NCI-H2227 (cell line): ENCODE measurements at regions not wholly inside any gene's neighbourhood (a gene's known extent, or its start where the extent isn't known, plus 50 kb on each side); places are given as distances from the start of the nearest gene placed in this dataset.
A peak's percentile ranks its signal among the peaks of the same experiment; 100 is the strongest.

ENCODE experiments used
- DNase-seq: peaks from one replicate; lab custom pipeline; 2025; ENCODE audit not compliant: unreplicated experiment; lab: John Stamatoyannopoulos, UW

DNA sequence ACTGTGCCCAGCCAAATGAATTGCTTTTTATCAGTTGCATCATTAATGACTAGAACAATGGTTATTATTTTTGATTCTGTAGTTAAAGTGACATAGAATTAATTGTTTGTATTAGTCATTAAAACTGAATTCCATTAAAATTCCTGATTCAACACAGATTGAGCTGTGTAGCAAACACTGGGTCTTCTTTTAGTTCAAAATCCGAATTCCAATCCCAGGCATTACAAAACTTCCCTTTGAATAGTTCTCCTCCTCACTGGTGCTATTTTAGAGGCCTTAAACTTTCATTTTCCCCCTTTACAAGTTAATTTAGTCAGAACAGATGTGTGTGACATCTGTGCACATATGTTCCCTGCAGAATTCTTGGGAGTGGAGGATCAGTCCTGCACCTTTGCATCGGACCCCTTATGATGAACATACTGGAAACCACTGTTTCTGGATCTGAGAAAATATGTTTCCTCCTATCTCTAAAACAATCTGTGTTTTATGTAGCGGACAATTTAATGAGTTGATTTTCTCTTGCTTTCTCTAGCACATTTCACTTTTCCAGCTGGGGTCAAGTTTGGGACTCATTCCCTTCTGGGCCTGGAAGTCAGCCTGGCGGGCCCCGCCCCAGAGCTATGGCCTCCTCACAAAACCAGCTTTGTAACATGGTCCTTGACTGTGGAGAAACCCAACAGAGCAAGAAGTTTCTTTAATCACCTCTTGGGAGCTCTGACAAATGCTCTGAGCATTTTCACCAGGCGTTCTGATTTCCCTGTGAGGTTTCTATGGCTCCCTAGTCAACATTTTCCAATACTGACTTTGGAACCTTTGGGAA is 87.9 kb upstream of the MAMDC2 start:
- no peak for DNase-seq

GRCh38 chr9:69961843-69962242 is 81.8 kb upstream of the MAMDC2 start:
- DNase-seq = no peak

DNA sequence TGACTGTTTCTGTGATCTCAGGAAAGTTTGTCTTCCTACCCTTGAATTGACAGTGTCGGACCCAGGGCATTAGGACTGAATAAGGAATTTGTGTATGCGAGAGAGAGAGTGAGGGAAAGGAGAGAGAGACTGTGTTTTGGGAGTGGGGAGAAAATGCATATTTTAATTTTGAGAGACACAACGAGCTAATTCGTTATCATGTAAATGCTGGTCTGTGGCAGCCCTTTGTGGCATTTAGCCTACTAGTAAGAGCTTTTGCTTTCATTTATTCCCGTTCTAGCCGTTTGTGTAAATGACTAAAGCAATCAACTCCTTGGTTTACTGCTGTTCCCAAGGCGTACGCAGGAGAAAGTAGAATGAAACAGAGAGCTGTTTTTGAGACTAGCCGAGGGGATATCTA is 79.8 kb upstream of the MAMDC2 start:
- no peak for DNase-seq

DNA sequence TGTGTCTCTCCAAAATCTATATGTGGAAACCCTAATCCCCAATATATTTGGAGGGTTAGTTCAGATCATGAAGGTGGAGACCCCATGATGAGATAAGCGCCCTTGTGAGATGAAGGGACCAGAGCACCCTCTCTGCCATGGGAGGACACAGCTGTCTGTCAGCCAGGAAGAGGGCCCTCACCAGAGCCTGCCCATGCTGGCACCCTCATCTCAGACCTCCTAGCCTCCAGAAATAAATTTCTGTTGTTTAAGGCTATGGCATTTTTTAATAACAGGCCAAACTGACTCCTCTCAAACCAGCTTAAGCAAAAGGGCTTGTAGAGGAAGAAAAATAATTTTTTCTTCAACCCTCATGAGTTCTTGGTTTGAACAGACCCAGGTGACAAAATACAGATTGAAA is 79.2 kb upstream of the MAMDC2 start:
- DNase-seq = no peak

GRCh38 chr9:69965416-69966145 is 78.1 kb upstream of the MAMDC2 start:
- DNase-seq = no peak

GRCh38 chr9:69967344-69967743 is 76.3 kb upstream of the MAMDC2 start:
- no peak for DNase-seq

GRCh38 chr9:69970001-69970533 is 73.6 kb upstream of the MAMDC2 start:
- no peak for DNase-seq

DNA sequence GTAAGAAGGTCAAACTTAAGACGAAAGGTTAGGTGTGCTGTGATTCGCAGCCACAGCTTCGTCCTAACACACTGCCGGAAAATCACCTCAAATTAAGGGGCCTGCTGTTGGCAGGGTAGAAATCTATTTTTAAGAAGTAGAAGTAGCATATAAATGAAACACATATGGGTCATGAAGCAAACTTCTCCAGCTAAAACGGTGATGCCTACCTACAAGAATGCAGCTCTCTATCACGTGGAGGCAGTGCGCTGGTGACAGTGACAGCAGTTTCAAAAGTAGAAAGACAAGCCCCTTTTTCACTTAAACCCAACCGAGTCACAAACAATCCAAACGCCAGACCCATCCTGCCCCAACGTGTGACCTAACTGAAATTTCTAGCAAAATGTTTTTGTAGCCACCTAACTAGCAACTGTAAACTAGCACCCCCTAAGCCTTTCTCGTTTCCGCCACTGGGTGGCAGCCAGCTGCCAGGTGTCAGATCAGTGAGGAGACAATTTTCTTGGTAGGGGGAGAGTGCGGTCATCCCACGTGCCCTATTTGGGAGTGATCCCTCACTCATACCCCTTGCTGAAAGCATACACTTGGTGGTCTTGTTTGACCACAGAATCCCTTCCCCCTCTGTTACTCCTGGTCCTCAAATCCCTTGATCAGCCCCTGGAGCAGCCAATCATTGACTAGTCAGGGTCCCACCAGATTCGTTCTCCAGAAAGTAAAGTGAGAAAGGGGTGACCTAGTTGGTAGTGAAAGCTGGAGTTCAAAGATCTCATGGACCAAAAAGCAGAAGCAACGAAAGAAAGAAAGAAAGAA is 71.8 kb upstream of the MAMDC2 start:
- DNase-seq = peak; percentile 66

GRCh38 chr9:69975681-69976080 is 68.0 kb upstream of the MAMDC2 start:
- no peak for DNase-seq

DNA sequence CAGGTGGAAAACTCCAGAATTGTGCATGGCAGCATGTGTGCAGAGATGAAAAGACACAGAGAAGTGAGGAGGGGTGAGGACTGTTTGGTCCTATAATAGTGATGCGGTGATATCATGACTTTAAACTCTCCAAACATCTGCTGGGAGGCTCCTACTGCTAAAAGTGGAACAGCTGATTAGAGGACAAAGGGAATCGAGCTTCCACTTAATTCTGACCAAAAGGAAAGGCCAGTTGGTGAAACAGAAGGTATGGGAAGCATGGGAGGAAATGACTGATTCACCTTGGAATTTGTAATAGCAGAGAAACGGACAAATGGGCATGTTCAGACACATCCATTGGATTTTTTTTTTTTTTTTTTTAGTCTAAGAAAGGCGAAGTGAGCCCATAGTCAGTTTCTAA is 67.5 kb upstream of the MAMDC2 start:
- DNase-seq = no peak

DNA sequence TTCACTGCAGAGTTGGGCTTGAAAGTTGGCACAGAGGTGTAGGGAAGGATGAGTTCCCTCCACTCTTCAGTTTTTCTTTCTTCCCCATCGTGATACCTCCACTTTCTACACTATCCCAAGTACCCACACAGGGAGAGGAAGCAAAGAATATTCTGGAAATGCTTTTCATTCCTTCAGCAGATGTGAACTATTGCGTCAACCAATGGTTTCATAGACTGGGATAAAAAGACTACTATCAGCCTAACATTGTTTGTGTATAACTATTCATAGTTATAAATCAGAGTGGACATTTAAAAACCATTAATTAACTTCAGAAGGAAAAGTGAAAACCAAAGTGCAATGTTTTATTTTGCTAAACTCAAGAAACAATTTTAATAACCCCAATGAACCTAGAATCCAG is 63.6 kb upstream of the MAMDC2 start:
- DNase-seq = no peak

- no peak for DNase-seq
These were observed 63.1 kb upstream of the MAMDC2 start for GRCh38 chr9:69980591-69980990.

GRCh38 chr9:69981686-69982445 is 61.8 kb upstream of the MAMDC2 start:
- peak; percentile 59 for DNase-seq

DNA sequence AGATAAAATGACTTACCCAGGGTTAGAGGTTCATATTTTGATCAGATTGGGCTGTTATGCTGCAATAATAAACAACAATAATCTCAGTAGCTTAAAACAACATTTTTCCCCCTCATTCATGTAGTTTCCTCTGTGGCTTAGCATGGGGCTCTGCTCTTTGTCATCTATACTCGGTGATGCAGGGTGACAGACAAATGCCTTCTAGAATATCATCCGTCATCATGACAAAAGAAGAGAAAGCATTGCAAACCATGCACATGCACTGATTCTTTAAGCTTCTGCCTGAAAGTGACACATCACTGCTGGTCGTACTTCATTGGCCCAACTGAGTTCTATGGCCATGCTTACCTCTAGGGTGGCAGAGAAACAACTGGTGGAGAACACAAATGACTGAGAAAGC is 58.8 kb upstream of the MAMDC2 start:
- DNase-seq = no peak

GRCh38 chr9:69985971-69986370 is 57.7 kb upstream of the MAMDC2 start:
- no peak for DNase-seq

DNA sequence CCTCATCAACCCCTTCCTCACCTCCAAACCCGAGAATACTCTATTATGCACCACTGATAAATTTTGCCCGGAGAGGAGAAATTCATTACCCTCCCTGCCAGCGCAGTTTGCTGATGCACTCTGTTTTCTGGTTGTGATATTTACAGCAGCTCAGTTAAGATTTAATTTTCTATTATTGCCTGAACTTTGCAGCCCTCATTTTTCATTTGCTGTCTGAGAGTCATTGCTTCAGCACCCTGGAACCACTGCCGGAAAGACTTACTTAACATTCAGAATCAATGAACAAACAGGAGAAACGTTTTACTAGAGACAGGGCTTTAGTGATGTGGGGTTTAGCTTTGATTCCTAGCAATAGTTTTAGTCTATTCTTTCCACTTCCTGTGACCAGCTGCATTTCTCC is 56.7 kb upstream of the MAMDC2 start:
- DNase-seq = no peak

- DNase-seq = no peak
These were observed 56.2 kb upstream of the MAMDC2 start for GRCh38 chr9:69987457-69987856.

DNA sequence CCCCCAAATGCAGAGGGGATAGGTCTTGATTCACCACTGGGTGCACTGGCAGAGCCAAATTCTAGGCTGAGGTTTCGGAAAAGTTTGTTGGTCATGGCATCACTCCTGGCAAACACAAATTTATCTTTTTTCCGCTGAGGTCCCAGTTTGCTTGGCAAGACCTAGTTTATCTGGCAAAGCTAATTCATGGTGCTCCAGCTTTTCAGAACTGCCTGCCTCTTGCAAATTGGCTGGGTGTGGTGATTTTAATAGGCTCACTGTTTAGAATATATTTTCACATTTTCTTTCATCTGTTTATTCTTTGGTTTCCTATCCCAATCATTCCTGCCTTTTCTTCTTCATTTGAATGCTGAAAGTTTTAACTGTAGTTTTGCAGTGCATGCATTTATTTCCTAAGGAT is 50.5 kb upstream of the MAMDC2 start:
- DNase-seq = no peak
